LHCN-M2 (cell line): ENCODE measurements at regions not wholly inside any gene's neighbourhood (a gene's known extent, or its start where the extent isn't known, plus 50 kb on each side); places are given as distances from the start of the nearest gene placed in this dataset.

Source experiments
- DNase-seq: peaks from one replicate; pipeline ENCODE4 v3.0.0-alpha.2; 2012; ENCODE audit warnings: low read depth

- DNase-seq, result no peak
These were observed 261.3 kb upstream of the MOCS1 start for GRCh38 chr6:40195428-40196134.

- DNase-seq, result no peak
These were observed 260.3 kb upstream of the MOCS1 start for GRCh38 chr6:40194447-40195170.

GRCh38 chr6:40192516-40192915 lies 258.3 kb upstream of the MOCS1 start:
- DNase-seq, result no peak

GRCh38 chr6:40188931-40189330 lies 254.7 kb upstream of the MOCS1 start:
- no peak for DNase-seq

- no peak for DNase-seq
These were observed 253.4 kb upstream of the MOCS1 start for GRCh38 chr6:40187535-40188144.

- no peak for DNase-seq
These were observed 251.2 kb upstream of the MOCS1 start for GRCh38 chr6:40185486-40185885.

GRCh38 chr6:40183902-40184301 lies 249.6 kb upstream of the MOCS1 start:
- DNase-seq, result no peak

- DNase-seq, result no peak
These were observed 247.1 kb upstream of the MOCS1 start for GRCh38 chr6:40181367-40181766.

- no peak for DNase-seq
These were observed 246.0 kb upstream of the MOCS1 start for GRCh38 chr6:40180271-40180670.

- DNase-seq, result no peak
These were observed 245.2 kb upstream of the MOCS1 start for GRCh38 chr6:40179496-40179895.

- DNase-seq, result no peak
These were observed 243.3 kb upstream of the MOCS1 start for GRCh38 chr6:40177598-40177997.

GRCh38 chr6:40176152-40176551 lies 241.9 kb upstream of the MOCS1 start:
- no peak for DNase-seq

GRCh38 chr6:40172272-40172671 lies 238.0 kb upstream of the MOCS1 start:
- no peak for DNase-seq

GRCh38 chr6:40171343-40171742 lies 237.1 kb upstream of the MOCS1 start:
- DNase-seq, result no peak

GRCh38 chr6:40170856-40171255 lies 236.6 kb upstream of the MOCS1 start:
- DNase-seq, result no peak

- no peak for DNase-seq
These were observed 235.6 kb upstream of the MOCS1 start for GRCh38 chr6:40169878-40170277.

GRCh38 chr6:40166963-40167362 lies 232.7 kb upstream of the MOCS1 start:
- DNase-seq, result no peak

- no peak for DNase-seq
These were observed 230.9 kb upstream of the MOCS1 start for GRCh38 chr6:40165036-40165709.

GRCh38 chr6:40164345-40164755 lies 230.1 kb upstream of the MOCS1 start:
- DNase-seq, result peak; percentile 3

- DNase-seq, result no peak
These were observed 229.7 kb upstream of the MOCS1 start for GRCh38 chr6:40163924-40164323.

- no peak for DNase-seq
These were observed 227.8 kb upstream of the MOCS1 start for GRCh38 chr6:40162074-40162473.

- no peak for DNase-seq
These were observed 226.6 kb upstream of the MOCS1 start for GRCh38 chr6:40160826-40161225.
